Coronary artery (tissue), 2 donors: ENCODE measurements at regions not wholly inside any gene's neighbourhood (a gene's known extent, or its start where the extent isn't known, plus 50 kb on each side); places are given as distances from the start of the nearest gene placed in this dataset.

Experiments
- DNase-seq: peaks from one replicate; pipeline ENCODE4 v3.0.0-alpha.2; 2017; ENCODE audit warnings: low spot score
- H3K27ac ChIP-seq, 2 donors: fragments of 200-600 bp; sonication (generic); one replicate each; pipeline ENCODE4 v1.5.1; 2016 to 2019
- H3K4me3 ChIP-seq: fragments of 200-600 bp; sonication (generic); 2 replicates; pipeline ENCODE4 v1.5.1; 2016; ENCODE audit warnings: mild to moderate bottlenecking, moderate library complexity
- CTCF ChIP-seq: fragments of 200-600 bp; sonication (generic); IDR thresholded peaks from one replicate; pipeline ENCODE4 v1.5.1; 2019; ENCODE audit warnings: antibody characterized with exemption

GRCh38 chr6:159642995-159643394 is 50.0 kb downstream of the SOD2 start:
- no peak for DNase-seq
- Histone ChIP-seq H3K27ac (no peak overlapping the region), H3K4me3 (no peak overlapping the region)
- no peak for TF ChIP-seq CTCF

- H3K4me3 ChIP-seq, result no peak overlapping the region
- H3K27ac ChIP-seq, result no peak overlapping the region
- no peak for TF ChIP-seq CTCF
- no peak for DNase-seq
Measured at GRCh38 chr6:159642481-159642880, 50.6 kb downstream of the SOD2 start.

GRCh38 chr6:159640722-159641482 is 52.1 kb downstream of the SOD2 start:
- no peak overlapping the region for H3K27ac ChIP-seq

GRCh38 chr6:159640322-159640721 is 52.7 kb downstream of the SOD2 start:
- Histone ChIP-seq H3K27ac (no peak overlapping the region), H3K4me3 (no peak overlapping the region)
- no peak for DNase-seq
- TF ChIP-seq CTCF, result no peak

More at GRCh38 chr6:159640722-159641482, 52.1 kb downstream of the SOD2 start:
- DNase-seq, result no peak
- no peak overlapping the region for H3K4me3 ChIP-seq
- TF ChIP-seq CTCF, result no peak

GRCh38 chr6:159639721-159640120 is 53.3 kb downstream of the SOD2 start:
- Histone ChIP-seq H3K27ac (no peak overlapping the region), H3K4me3 (no peak overlapping the region)
- no peak for TF ChIP-seq CTCF
- no peak for DNase-seq

- no peak for TF ChIP-seq CTCF
- no peak for DNase-seq
Measured at GRCh38 chr6:159633196-159633595, 59.8 kb downstream of the SOD2 start.

GRCh38 chr6:159631886-159632285 is 61.2 kb downstream of the SOD2 start:
- Histone ChIP-seq H3K27ac (no peak overlapping the region), H3K4me3 (no peak overlapping the region)
- DNase-seq, result no peak
- TF ChIP-seq CTCF, result no peak

More at GRCh38 chr6:159633196-159633595, 59.8 kb downstream of the SOD2 start:
- Histone ChIP-seq H3K27ac (no peak overlapping the region), H3K4me3 (no peak overlapping the region)
